Stomach (tissue), 8 donors: ENCODE measurements at regions not wholly inside any gene's neighbourhood (a gene's known extent, or its start where the extent isn't known, plus 50 kb on each side); places are given as distances from the start of the nearest gene placed in this dataset.

ENCODE experiments used
- DNase-seq, 2 donors: peaks; one replicate each; pipeline versions ENCODE4 v3.0.0 to v3.0.0-alpha.2; 2013 to 2019
- H3K27ac ChIP-seq, 5 donors: fragments of 200-600 bp in 4 of 5; sonication (generic) in 4 of 5; one replicate each; pipeline ENCODE4 v1.5.1; 2013 to 2019; ENCODE audit warnings: mild to moderate bottlenecking in 1 of 5, moderate library complexity in 1 of 5
- H3K27me3 ChIP-seq, 3 donors: fragments of 200-600 bp; sonication (generic); one replicate each; pipeline ENCODE4 v1.5.1; 2017 to 2019; ENCODE audit warnings: mixed run types in 1 of 3
- H3K36me3 ChIP-seq, 4 donors: fragments of 200-600 bp; sonication (generic); 1 replicate in 3 of 4; 2 replicates in 1 of 4; pipeline ENCODE4 v1.5.1; 2016 to 2019
- H3K4me1 ChIP-seq, 4 donors: fragments of 200-600 bp; sonication (generic); one replicate each; pipeline ENCODE4 v1.5.1; 2016 to 2019
- H3K4me3 ChIP-seq, 4 donors: fragments of 200-600 bp; sonication (generic) in 3 of 4; one replicate each; pipeline ENCODE4 v1.5.1; 2016 to 2019; ENCODE audit warnings: mild to moderate bottlenecking in 1 of 4
- H3K9me3 ChIP-seq, 4 donors: fragments of 200-600 bp; sonication (generic); one replicate each; pipeline ENCODE4 v1.5.1; 2016 to 2019
- EP300 ChIP-seq: sonication (generic); formaldehyde crosslinking; IDR thresholded peaks from one replicate; pipeline ENCODE4 v1.6.1; 2017; ENCODE audit warnings: antibody characterized with exemption
- POLR2A ChIP-seq, 4 donors: fragments of 450-650 bp; IDR thresholded peaks; one replicate each; pipeline ENCODE4 v1.6.1; 2016; ENCODE audit warnings: antibody characterized with exemption in 4 of 4, control low read depth in 2 of 4, mild to moderate bottlenecking in 1 of 4, moderate library complexity in 1 of 4
- POLR2AphosphoS5 ChIP-seq, 3 donors: sonication (generic); formaldehyde crosslinking; IDR thresholded peaks; one replicate each; pipeline ENCODE4 v1.6.1; 2016; ENCODE audit warnings: antibody characterized with exemption in 3 of 3
- WGBS, 5 donors: extraction: QIAGEN DNeasy Blood & Tissue Kit in 3 of 5; methylation state at CpG; one replicate each; pipeline versions ENCODE4 v1.1.5 to v1.1.7; 2013 to 2018; 5-methylcytosine and 5-hydroxymethylcytosine counted together
- intact Hi-C: fragments of 100-400 bp; cut with DNase I; formaldehyde crosslinking; loops from one replicate; pipeline ENCODE4 v1.15.1; 2023; ENCODE audit warnings: low total_unique reads
- TF ChIP-seq, protein P1 (sequence below), 7 experiments: fragments of 450-650 bp in 4 of 7; fragments of 200-600 bp in 3 of 7; sonication (generic) in 3 of 7; IDR thresholded peaks; one replicate each; pipeline ENCODE4 v1.5.1; 2016 to 2019; ENCODE audit warnings: antibody characterized with exemption in 7 of 7, control low read depth in 2 of 7, mild to moderate bottlenecking in 1 of 7
- donor health status: healthy with polysubstance abuse.
- donor health status: Bipolar disorder and iron deficiency.
- donor health status: healthy.

DNA sequence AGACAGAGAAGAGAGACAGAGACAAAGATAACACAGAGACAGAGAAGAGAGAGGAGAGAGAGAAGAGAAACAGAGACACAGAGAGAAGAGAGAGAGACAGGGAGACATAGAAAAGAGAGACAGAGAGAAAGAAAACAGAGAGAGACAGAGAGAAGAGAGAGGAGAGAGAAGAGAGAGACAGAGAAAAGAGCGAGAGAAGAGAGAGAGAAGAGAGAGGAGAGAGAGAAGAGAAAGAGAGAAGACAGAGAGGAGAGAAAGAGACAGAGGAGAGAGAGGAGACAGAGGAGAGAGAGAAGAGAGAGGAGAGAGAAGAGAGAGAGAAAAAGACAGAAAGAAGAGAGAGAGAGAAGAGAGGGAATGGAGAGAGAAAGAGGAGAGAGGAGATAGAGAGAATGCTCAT lies 601.1 kb upstream of the PRKX start:
- Histone ChIP-seq H3K4me3 (no peak overlapping the region), H3K36me3 (no peaks in the 10 kb centered on the region), H3K27ac (no peak overlapping the region), H3K9me3 (no peaks in the 10 kb centered on the region), H3K27me3 (no peaks in the 10 kb centered on the region), H3K4me1 (no peaks in the 10 kb centered on the region)
- TF ChIP-seq, protein P1, sequence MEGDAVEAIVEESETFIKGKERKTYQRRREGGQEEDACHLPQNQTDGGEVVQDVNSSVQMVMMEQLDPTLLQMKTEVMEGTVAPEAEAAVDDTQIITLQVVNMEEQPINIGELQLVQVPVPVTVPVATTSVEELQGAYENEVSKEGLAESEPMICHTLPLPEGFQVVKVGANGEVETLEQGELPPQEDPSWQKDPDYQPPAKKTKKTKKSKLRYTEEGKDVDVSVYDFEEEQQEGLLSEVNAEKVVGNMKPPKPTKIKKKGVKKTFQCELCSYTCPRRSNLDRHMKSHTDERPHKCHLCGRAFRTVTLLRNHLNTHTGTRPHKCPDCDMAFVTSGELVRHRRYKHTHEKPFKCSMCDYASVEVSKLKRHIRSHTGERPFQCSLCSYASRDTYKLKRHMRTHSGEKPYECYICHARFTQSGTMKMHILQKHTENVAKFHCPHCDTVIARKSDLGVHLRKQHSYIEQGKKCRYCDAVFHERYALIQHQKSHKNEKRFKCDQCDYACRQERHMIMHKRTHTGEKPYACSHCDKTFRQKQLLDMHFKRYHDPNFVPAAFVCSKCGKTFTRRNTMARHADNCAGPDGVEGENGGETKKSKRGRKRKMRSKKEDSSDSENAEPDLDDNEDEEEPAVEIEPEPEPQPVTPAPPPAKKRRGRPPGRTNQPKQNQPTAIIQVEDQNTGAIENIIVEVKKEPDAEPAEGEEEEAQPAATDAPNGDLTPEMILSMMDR (IDR thresholded peaks at IDR 0.05): no peak
- no peak for TF ChIP-seq POLR2A (IDR thresholded peaks at IDR 0.05)
- no peak for TF ChIP-seq EP300
- no peak for TF ChIP-seq POLR2AphosphoS5 (IDR thresholded peaks at IDR 0.05)
- no peak for DNase-seq
- WGBS, 5 donors: 87 to 100% (median 96%) methylated on average over 1 of the region's 1 CpG
- intact Hi-C loops: no loop called here

DNA sequence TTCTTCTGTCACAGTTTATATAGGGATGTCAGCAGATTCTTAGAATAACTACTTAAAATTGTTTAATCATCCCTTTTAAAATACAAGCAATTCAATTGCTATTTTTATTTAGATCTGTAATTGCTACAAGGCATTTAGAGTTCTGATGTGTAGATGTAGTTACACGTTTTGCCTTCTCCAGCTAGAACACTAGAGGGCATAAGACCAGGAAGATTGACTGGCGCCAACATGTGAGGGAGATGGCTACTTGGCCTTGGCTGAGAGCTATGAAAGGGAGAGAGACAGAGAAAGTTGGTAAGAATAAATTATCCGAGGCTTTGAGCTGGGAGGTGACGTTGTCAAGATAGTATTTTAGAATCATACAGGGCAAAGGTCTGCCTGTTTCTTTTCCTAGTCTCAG lies 563.7 kb upstream of the PRKX start:
- intact Hi-C loops: no loop called here
- TF ChIP-seq POLR2AphosphoS5 (IDR thresholded peaks at IDR 0.05): no peak
- TF ChIP-seq, protein P1 (IDR thresholded peaks at IDR 0.05): no peak
- Histone ChIP-seq H3K4me3 (no peak overlapping the region), H3K36me3 (no peaks in the 10 kb centered on the region), H3K4me1 (no peaks in the 10 kb centered on the region), H3K27ac (no peak overlapping the region), H3K27me3 (no peaks in the 10 kb centered on the region), H3K9me3 (peaks cover 0 to 8% (median 3%) of the 10 kb centered on the region in 4 donors)
- 69 to 83% (median 77%) methylated on average over 4 of the region's 4 CpGs for WGBS, 5 donors
- no peak for DNase-seq

DNA sequence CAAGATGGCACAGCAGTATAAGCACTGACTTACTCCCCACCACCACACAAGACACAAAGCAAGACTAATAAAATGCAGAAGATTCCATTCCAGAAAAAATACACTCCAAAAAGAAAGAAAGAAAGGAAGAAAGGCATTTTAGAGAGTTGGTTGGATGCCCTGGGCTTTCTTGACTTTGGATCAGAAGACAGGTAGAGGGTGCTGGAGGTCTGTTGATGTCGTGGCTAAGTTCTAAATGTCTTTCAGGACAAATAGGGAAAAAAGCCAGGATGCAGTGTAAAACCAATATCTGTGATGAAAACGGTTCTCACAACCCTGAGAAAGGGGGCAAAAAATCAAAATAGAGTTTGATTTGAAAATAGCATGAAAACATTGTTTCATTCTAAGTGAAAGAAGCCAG lies 555.2 kb upstream of the PRKX start:
- no peak for DNase-seq
- intact Hi-C loops: no loop called here
- Histone ChIP-seq H3K9me3 (peaks cover 0 to 4% (median 0%) of the 10 kb centered on the region in 4 donors), H3K4me3 (no peak overlapping the region), H3K27me3 (no peaks in the 10 kb centered on the region), H3K36me3 (no peaks in the 10 kb centered on the region), H3K27ac (no peak overlapping the region), H3K4me1 (no peaks in the 10 kb centered on the region)
- no peak for TF ChIP-seq POLR2AphosphoS5 (IDR thresholded peaks at IDR 0.05)
- WGBS, 5 donors: 33 to 41% (median 38%) methylated on average over 2 of the region's 2 CpGs

DNA sequence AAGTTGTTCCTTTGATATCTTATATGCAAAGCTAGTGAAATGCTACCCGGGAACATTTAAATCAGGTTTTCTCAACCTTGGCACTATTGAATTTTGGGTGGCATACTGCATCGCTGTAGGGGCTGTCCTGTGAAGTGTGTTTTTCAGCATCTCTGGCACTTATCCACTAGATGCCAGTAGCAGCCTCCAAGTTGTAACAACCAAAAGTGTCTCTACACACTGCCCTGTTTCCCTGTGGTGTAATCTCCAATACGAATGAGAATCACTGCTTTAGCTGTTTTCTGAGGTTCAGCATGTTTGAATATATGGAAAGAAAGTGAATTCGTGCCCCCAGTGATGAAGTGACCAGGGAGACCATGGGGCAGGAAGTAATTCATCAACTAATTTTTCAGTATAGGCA lies 551.6 kb upstream of the PRKX start:
- Histone ChIP-seq H3K4me3 (no peak overlapping the region), H3K27me3 (no peaks in the 10 kb centered on the region), H3K4me1 (no peaks in the 10 kb centered on the region), H3K36me3 (no peaks in the 10 kb centered on the region), H3K27ac (no peak overlapping the region), H3K9me3 (peaks cover 0 to 4% (median 0%) of the 10 kb centered on the region in 4 donors)
- intact Hi-C loops: no loop called here
- WGBS, 5 donors: 70 to 83% (median 79%) methylated on average over 4 of the region's 4 CpGs
- TF ChIP-seq, protein P1 (IDR thresholded peaks at IDR 0.05): no peak
- no peak for TF ChIP-seq EP300
- no peak for TF ChIP-seq POLR2A (IDR thresholded peaks at IDR 0.05)
- TF ChIP-seq POLR2AphosphoS5 (IDR thresholded peaks at IDR 0.05): no peak
- DNase-seq: no peak

DNA sequence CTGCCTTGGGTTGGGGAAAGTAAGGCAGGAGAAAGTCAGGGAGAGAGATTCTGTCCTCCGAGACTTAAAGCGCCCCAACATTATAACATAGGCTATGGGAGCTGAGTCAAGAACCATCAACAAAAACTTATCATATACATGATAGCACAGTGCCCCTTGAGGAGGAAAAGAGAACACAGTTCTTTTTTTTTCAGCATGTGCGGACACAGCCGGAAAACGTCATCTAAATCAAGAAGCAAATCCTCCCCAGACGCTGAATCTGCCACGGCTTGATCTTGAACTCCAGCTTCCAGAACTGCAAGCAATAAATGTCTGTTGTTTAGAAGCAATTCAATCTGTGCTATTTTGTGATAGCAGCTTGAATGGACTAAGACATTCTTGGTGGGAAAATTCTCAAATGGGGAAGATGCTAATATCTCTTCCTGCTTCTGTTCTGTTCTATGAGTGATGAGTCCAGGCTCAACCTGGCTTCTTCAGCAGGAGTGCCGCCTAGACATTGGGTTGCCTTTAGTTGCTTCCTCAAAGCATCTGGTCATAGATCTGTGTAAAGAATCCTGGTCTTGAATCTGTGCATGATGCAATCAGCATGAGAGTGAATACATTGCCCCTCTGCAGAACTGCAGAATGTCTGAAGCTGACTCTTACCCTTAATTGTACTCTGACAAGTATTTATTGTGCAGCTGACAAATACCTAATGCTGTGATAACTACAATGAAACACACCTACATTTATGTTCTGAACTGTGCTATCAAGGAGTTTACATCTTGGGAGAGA lies 549.8 kb upstream of the PRKX start:
- 42 to 75% (median 48%) methylated on average over 3 to 8 of the region's 8 CpGs for WGBS, 5 donors
- H3K9me3 ChIP-seq: no peaks in the 10 kb centered on the region
- intact Hi-C loops: no loop called here

More for the DNA sequence above, 549.8 kb upstream of the PRKX start:
- no peak overlapping the region for H3K27ac ChIP-seq
- TF ChIP-seq, protein P1 (IDR thresholded peaks at IDR 0.05): no peak
- TF ChIP-seq POLR2A (IDR thresholded peaks at IDR 0.05) (no peak), EP300 (no peak), POLR2AphosphoS5 (IDR thresholded peaks at IDR 0.05) (no peak)
- no peaks in the 10 kb centered on the region for H3K4me1 ChIP-seq
- no peak overlapping the region for H3K4me3 ChIP-seq
- H3K27me3 ChIP-seq: no peaks in the 10 kb centered on the region
- DNase-seq: peak in 1 of 2 donors; percentile 33
- no peaks in the 10 kb centered on the region for H3K36me3 ChIP-seq
